ENCODE measurements at regions not wholly inside any gene's neighbourhood (a gene's known extent, or its start where the extent isn't known, plus 50 kb on each side); places are given as distances from the start of the nearest gene placed in this dataset.
"Not testable (repeated sequence)": the region's sequence is repeated elsewhere in the genome, so short reads cannot be mapped to it uniquely, and the experiment has no call there.

- Mint-ChIP-seq H3K4me1 (no peaks in the 10 kb centered on the region), H3K9me3 (peaks cover 10 to 33% (median 22%) of the 10 kb centered on the region in 7 donors), H3K36me3 (no peaks in the 10 kb centered on the region), H3K27ac (peak overlapping the region in 1 of 7 donors; percentile 47), H3K4me3 (no peak overlapping the region), H3K27me3 (ENCODE audit: low read depth in 3 of 3) (peaks cover 0 to 3% (median 1%) of the 10 kb centered on the region in 3 donors)
- no peaks in the 10 kb centered on the region for H3K36me3 ChIP-seq (replicated peaks in 1 of 2; ENCODE audit: control insufficient read depth in 1 of 2, insufficient read depth in 2 of 2, low read length in 2 of 2)
- peaks cover 0 to 16% of the 10 kb centered on the region in 2 donors for H3K9me3 ChIP-seq (replicated peaks in 1 of 2; ENCODE audit: control insufficient read depth in 1 of 2, insufficient read depth in 1 of 2, low read length in 2 of 2)
- H3K4me1 ChIP-seq (ENCODE audit: control insufficient read depth in 1 of 2, insufficient read depth in 2 of 2, low read length in 2 of 2) = no peaks in the 10 kb centered on the region
- H3K27ac ChIP-seq (ENCODE audit: low read depth in 1 of 2, low read length in 2 of 2) = no peak overlapping the region
- TF ChIP-seq, protein P1, sequence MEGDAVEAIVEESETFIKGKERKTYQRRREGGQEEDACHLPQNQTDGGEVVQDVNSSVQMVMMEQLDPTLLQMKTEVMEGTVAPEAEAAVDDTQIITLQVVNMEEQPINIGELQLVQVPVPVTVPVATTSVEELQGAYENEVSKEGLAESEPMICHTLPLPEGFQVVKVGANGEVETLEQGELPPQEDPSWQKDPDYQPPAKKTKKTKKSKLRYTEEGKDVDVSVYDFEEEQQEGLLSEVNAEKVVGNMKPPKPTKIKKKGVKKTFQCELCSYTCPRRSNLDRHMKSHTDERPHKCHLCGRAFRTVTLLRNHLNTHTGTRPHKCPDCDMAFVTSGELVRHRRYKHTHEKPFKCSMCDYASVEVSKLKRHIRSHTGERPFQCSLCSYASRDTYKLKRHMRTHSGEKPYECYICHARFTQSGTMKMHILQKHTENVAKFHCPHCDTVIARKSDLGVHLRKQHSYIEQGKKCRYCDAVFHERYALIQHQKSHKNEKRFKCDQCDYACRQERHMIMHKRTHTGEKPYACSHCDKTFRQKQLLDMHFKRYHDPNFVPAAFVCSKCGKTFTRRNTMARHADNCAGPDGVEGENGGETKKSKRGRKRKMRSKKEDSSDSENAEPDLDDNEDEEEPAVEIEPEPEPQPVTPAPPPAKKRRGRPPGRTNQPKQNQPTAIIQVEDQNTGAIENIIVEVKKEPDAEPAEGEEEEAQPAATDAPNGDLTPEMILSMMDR (IDR thresholded peaks at IDR 0.05) = no peak
- no peaks in the 10 kb centered on the region for H3K27me3 ChIP-seq (ENCODE audit: control insufficient read depth in 2 of 2, insufficient read depth in 2 of 2, low read length in 2 of 2)
- H3K79me2 ChIP-seq (ENCODE audit: insufficient read depth, low read length) = no peaks in the 10 kb centered on the region
- no peak overlapping the region for H3K9ac ChIP-seq (ENCODE audit: insufficient read depth, low read length, poor library complexity, severe bottlenecking)
- DNase-seq = no peak
- no peaks in the 10 kb centered on the region for H4K20me1 ChIP-seq (ENCODE audit: insufficient read depth, low read length)
- H3K4me3 ChIP-seq (replicated peaks in 1 of 3; ENCODE audit: low read depth in 2 of 3, low read length in 3 of 3) = no peak overlapping the region
- no peak overlapping the region for H2AFZ ChIP-seq (ENCODE audit: insufficient read depth, low read depth, low read length, poor library complexity, severe bottlenecking)
- intact Hi-C loops (cut with micrococcal nuclease) = no loop called here
- 100% methylated on average over 2 of the region's 4 CpGs for WGBS (ENCODE audit: insufficient coverage)
- H3K4me2 ChIP-seq (replicated peaks; ENCODE audit: extremely low read depth, low read length, poor library complexity, severe bottlenecking) = no peak overlapping the region
Observed at GRCh38 chr5:34436761-34437501, 219.2 kb upstream of the RAI14 start.

DNA sequence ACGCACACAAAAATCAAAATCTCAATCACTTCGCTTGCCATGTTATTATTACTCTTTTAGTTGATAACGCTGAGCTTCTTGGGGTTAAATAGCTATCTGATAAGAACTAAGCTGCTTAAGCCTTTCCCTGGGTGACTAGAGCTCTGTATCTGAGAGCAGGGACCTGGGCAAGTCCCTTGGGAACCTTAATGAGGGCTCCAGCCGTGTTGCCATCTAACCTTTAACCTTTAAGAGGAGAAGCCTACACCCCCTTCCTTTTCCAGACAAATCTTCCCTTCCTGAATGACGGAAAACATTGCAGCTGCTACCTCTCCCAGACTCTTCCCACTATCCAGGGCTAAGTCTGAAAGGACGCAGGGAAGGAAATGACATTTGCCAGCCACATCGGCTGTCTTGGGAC, 216.5 kb upstream of the RAI14 start:
- intact Hi-C loops (cut with micrococcal nuclease) = no loop called here
- WGBS (ENCODE audit: insufficient coverage) = 75% methylated on average over 2 of the region's 7 CpGs
- H2AFZ ChIP-seq (ENCODE audit: insufficient read depth, low read depth, low read length, poor library complexity, severe bottlenecking) = no peak overlapping the region
- Mint-ChIP-seq H3K4me1 (no peaks in the 10 kb centered on the region), H3K27ac (no peak overlapping the region), H3K36me3 (no peaks in the 10 kb centered on the region), H3K4me3 (no peak overlapping the region), H3K9me3 (peaks cover 8 to 27% (median 17%) of the 10 kb centered on the region in 7 donors), H3K27me3 (ENCODE audit: low read depth in 3 of 3) (peaks cover 0 to 2% (median 1%) of the 10 kb centered on the region in 3 donors)
- H3K36me3 ChIP-seq (replicated peaks in 1 of 2; ENCODE audit: control insufficient read depth in 1 of 2, insufficient read depth in 2 of 2, low read length in 2 of 2) = no peaks in the 10 kb centered on the region
- no peaks in the 10 kb centered on the region for H3K4me1 ChIP-seq (ENCODE audit: control insufficient read depth in 1 of 2, insufficient read depth in 2 of 2, low read length in 2 of 2)
- H3K27ac ChIP-seq (ENCODE audit: low read depth in 1 of 2, low read length in 2 of 2) = no peak overlapping the region
- no peak overlapping the region for H3K4me3 ChIP-seq (replicated peaks in 1 of 3; ENCODE audit: low read depth in 2 of 3, low read length in 3 of 3)
- H3K79me2 ChIP-seq (ENCODE audit: insufficient read depth, low read length) = no peaks in the 10 kb centered on the region
- peaks cover 0 to 10% of the 10 kb centered on the region in 2 donors for H3K9me3 ChIP-seq (replicated peaks in 1 of 2; ENCODE audit: control insufficient read depth in 1 of 2, insufficient read depth in 1 of 2, low read length in 2 of 2)
- no peak for DNase-seq
- no peak overlapping the region for H3K4me2 ChIP-seq (replicated peaks; ENCODE audit: extremely low read depth, low read length, poor library complexity, severe bottlenecking)
- no peak overlapping the region for H3K9ac ChIP-seq (ENCODE audit: insufficient read depth, low read length, poor library complexity, severe bottlenecking)
- H4K20me1 ChIP-seq (ENCODE audit: insufficient read depth, low read length) = no peaks in the 10 kb centered on the region
- H3K27me3 ChIP-seq (ENCODE audit: control insufficient read depth in 2 of 2, insufficient read depth in 2 of 2, low read length in 2 of 2) = no peaks in the 10 kb centered on the region
- TF ChIP-seq, protein P1 (IDR thresholded peaks at IDR 0.05) = no peak

- no CpG with 5 or more reads among the region's 1 CpG for WGBS (ENCODE audit: insufficient coverage)
- H3K4me1 Mint-ChIP-seq; H3K27me3 Mint-ChIP-seq (ENCODE audit: low read depth in 3 of 3); H3K4me1 ChIP-seq (ENCODE audit: control insufficient read depth in 1 of 2, insufficient read depth in 2 of 2, low read length in 2 of 2); H4K20me1 ChIP-seq (ENCODE audit: insufficient read depth, low read length); H3K36me3 Mint-ChIP-seq; H3K27ac Mint-ChIP-seq; H3K79me2 ChIP-seq (ENCODE audit: insufficient read depth, low read length); H3K27ac ChIP-seq (ENCODE audit: low read depth in 1 of 2, low read length in 2 of 2); H3K36me3 ChIP-seq (replicated peaks in 1 of 2; ENCODE audit: control insufficient read depth in 1 of 2, insufficient read depth in 2 of 2, low read length in 2 of 2); H3K4me3 ChIP-seq (replicated peaks in 1 of 3; ENCODE audit: low read depth in 2 of 3, low read length in 3 of 3); H2AFZ ChIP-seq (ENCODE audit: insufficient read depth, low read depth, low read length, poor library complexity, severe bottlenecking); H3K9me3 ChIP-seq (replicated peaks in 1 of 2; ENCODE audit: control insufficient read depth in 1 of 2, insufficient read depth in 1 of 2, low read length in 2 of 2); intact Hi-C loops (cut with micrococcal nuclease); H3K9ac ChIP-seq (ENCODE audit: insufficient read depth, low read length, poor library complexity, severe bottlenecking); DNase-seq; H3K4me3 Mint-ChIP-seq; H3K4me2 ChIP-seq (replicated peaks; ENCODE audit: extremely low read depth, low read length, poor library complexity, severe bottlenecking); H3K27me3 ChIP-seq (ENCODE audit: control insufficient read depth in 2 of 2, insufficient read depth in 2 of 2, low read length in 2 of 2): not testable (repeated sequence)
- peaks cover 7 to 20% (median 11%) of the 10 kb centered on the region in 7 donors for H3K9me3 Mint-ChIP-seq
Observed at GRCh38 chr5:34441767-34442166, 214.4 kb upstream of the RAI14 start.

Measured in CD14-positive monocyte (primary cell).